ENCODE measurements at regions not wholly inside any gene's neighbourhood (a gene's known extent, or its start where the extent isn't known, plus 50 kb on each side); places are given as distances from the start of the nearest gene placed in this dataset.

GRCh38 chr3:178152031-178152806 lies 384.0 kb upstream of the KCNMB2 start:
- Histone ChIP-seq H3K27ac (no peak overlapping the region), H3K4me3 (no peak overlapping the region), H3K36me3 (no peaks in the 10 kb centered on the region), H3K27me3 (no peaks in the 10 kb centered on the region), H3K9me3 (ENCODE audit: low read depth) (no peaks in the 10 kb centered on the region), H3K4me1 (ENCODE audit: low read depth) (no peaks in the 10 kb centered on the region)
- TF ChIP-seq CTCF (IDR thresholded peaks at IDR 0.05; ENCODE audit: low read depth, low read length) = no peak
- peak in 1 of 2 donors; percentile 26 for DNase-seq (ENCODE audit: low read depth in 1 of 2, low spot score in 1 of 2)

- Histone ChIP-seq H3K27me3 (no peaks in the 10 kb centered on the region), H3K4me3 (no peak overlapping the region), H3K36me3 (no peaks in the 10 kb centered on the region), H3K27ac (no peak overlapping the region), H3K9me3 (ENCODE audit: low read depth) (no peaks in the 10 kb centered on the region), H3K4me1 (ENCODE audit: low read depth) (no peaks in the 10 kb centered on the region)
- TF ChIP-seq CTCF (IDR thresholded peaks at IDR 0.05; ENCODE audit: low read depth, low read length) = no peak
- DNase-seq (ENCODE audit: low read depth in 1 of 2, low spot score in 1 of 2) = no peak
Measured at GRCh38 chr3:178152988-178153387, 383.2 kb upstream of the KCNMB2 start.

GRCh38 chr3:178155521-178155920 lies 380.7 kb upstream of the KCNMB2 start:
- DNase-seq (ENCODE audit: low read depth in 1 of 2, low spot score in 1 of 2) = peak in 1 of 2 donors; percentile 24
- Histone ChIP-seq H3K4me3 (no peak overlapping the region), H3K36me3 (no peaks in the 10 kb centered on the region), H3K27me3 (no peaks in the 10 kb centered on the region), H3K27ac (no peak overlapping the region), H3K9me3 (ENCODE audit: low read depth) (no peaks in the 10 kb centered on the region), H3K4me1 (ENCODE audit: low read depth) (no peaks in the 10 kb centered on the region)
- TF ChIP-seq CTCF (IDR thresholded peaks at IDR 0.05; ENCODE audit: low read depth, low read length) = no peak

- no peak overlapping the region for H3K4me3 ChIP-seq
- TF ChIP-seq CTCF (IDR thresholded peaks at IDR 0.05; ENCODE audit: low read depth, low read length) = no peak
- H3K4me1 ChIP-seq (ENCODE audit: low read depth) = no peaks in the 10 kb centered on the region
- H3K36me3 ChIP-seq = no peaks in the 10 kb centered on the region
- DNase-seq (ENCODE audit: low read depth in 1 of 2, low spot score in 1 of 2) = no peak
- no peak overlapping the region for H3K27ac ChIP-seq
- H3K27me3 ChIP-seq = no peaks in the 10 kb centered on the region
- H3K9me3 ChIP-seq (ENCODE audit: low read depth) = no peaks in the 10 kb centered on the region
Measured at GRCh38 chr3:178156301-178156700, 379.9 kb upstream of the KCNMB2 start.

GRCh38 chr3:178159691-178160220 lies 376.5 kb upstream of the KCNMB2 start:
- peak in 1 of 2 donors; percentile 58 for DNase-seq (ENCODE audit: low read depth in 1 of 2, low spot score in 1 of 2)
- no peak overlapping the region for H3K4me3 ChIP-seq
- no peak for TF ChIP-seq CTCF (IDR thresholded peaks at IDR 0.05; ENCODE audit: low read depth, low read length)

More at GRCh38 chr3:178159691-178160220, 376.5 kb upstream of the KCNMB2 start:
- Histone ChIP-seq H3K36me3 (no peaks in the 10 kb centered on the region), H3K9me3 (ENCODE audit: low read depth) (no peaks in the 10 kb centered on the region), H3K4me1 (ENCODE audit: low read depth) (no peaks in the 10 kb centered on the region), H3K27me3 (no peaks in the 10 kb centered on the region), H3K27ac (no peak overlapping the region)
